ENCODE measurements at regions not wholly inside any gene's neighbourhood (a gene's known extent, or its start where the extent isn't known, plus 50 kb on each side); places are given as distances from the start of the nearest gene placed in this dataset.

DNA sequence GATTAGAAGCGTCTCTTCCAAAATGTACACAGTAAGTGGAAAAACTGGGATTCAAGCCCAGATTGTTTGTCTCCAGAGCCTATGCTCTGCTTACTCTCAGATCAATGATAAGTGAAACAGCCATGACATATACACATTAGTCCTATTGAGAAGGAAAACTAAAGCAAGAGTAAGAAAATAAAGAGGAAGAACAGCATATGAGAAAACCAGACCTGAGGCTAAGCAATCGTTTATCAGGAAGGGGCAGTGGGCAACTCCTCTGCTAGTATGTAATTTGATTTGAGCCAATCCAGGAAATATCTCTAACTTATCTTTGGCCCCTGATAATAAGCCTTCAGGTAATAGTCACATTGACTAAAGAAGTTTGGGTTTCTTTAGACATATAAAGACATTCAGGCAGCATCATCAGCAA is 789.9 kb upstream of the C9orf72 start:
- ChIA-PET POLR2A (ENCODE audit: unreplicated experiment) (no interaction called here), CTCF (no interaction called here)
- no peak overlapping the region for H3K27ac ChIP-seq
- H3K36me3 ChIP-seq (ENCODE audit: low read depth): no peaks in the 10 kb centered on the region
- intact Hi-C loops (cut with micrococcal nuclease; ENCODE audit: unreplicated experiment): no loop called here
- no TSS peak for BruUV-seq (replicated peaks)
- no peak overlapping the region for H2AFZ ChIP-seq
- no peak for DNase-seq
- no peaks in the 10 kb centered on the region for H3K4me1 ChIP-seq (replicated peaks; ENCODE audit: insufficient read depth)
- no peaks in the 10 kb centered on the region for H4K20me1 ChIP-seq (ENCODE audit: insufficient read depth)
- no peak overlapping the region for H3K4me2 ChIP-seq
- no peaks in the 10 kb centered on the region for H3K27me3 ChIP-seq (ENCODE audit: insufficient read depth, low read depth)
- H3F3A ChIP-seq (ENCODE audit: insufficient read depth, low read depth): no peaks in the 10 kb centered on the region
- H3K9me2 ChIP-seq (ENCODE audit: insufficient read depth): no peaks in the 10 kb centered on the region
- H3K9me3 ChIP-seq (ENCODE audit: insufficient read depth, low read depth): no peaks in the 10 kb centered on the region
- H3K4me3 ChIP-seq: no peak overlapping the region
- no peaks in the 10 kb centered on the region for H3K79me2 ChIP-seq (ENCODE audit: low read depth)
- TF ChIP-seq, protein P1, sequence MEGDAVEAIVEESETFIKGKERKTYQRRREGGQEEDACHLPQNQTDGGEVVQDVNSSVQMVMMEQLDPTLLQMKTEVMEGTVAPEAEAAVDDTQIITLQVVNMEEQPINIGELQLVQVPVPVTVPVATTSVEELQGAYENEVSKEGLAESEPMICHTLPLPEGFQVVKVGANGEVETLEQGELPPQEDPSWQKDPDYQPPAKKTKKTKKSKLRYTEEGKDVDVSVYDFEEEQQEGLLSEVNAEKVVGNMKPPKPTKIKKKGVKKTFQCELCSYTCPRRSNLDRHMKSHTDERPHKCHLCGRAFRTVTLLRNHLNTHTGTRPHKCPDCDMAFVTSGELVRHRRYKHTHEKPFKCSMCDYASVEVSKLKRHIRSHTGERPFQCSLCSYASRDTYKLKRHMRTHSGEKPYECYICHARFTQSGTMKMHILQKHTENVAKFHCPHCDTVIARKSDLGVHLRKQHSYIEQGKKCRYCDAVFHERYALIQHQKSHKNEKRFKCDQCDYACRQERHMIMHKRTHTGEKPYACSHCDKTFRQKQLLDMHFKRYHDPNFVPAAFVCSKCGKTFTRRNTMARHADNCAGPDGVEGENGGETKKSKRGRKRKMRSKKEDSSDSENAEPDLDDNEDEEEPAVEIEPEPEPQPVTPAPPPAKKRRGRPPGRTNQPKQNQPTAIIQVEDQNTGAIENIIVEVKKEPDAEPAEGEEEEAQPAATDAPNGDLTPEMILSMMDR (conservative IDR thresholded peaks at IDR 0.05): no peak
- TF ChIP-seq EZH2 (IDR thresholded peaks at IDR 0.05; ENCODE audit: low read depth): no peak

DNA sequence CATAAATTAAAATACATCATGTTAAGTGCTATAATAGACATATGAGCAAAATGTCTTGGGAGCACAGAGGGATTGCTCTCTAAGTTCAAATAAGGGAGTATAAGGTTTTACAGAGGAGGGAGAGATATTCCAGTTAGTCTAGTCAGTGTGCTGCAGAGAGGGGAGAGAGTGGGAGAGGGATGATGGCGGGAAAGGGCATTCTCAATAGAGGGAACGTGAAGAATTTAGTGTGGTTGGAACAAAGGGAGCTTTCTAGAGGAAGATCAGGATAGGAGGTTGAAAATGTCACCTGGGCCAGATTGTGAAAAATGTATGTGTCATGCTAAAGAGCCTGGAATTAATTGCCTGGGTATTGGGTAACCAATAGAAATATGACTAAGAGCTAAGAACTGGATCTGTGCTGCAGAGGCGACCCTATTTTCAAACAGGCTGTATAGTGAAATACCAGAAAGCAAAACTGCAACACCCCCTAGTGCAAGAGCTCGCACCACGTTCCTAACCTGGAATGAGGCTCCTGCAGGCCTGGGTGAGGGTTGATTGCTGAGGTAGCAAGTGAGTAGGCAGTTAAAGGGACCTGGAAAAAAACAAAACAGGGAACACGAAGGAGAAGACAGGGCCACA is 791.8 kb upstream of the C9orf72 start:
- H3K27ac ChIP-seq: no peak overlapping the region
- intact Hi-C loops (cut with micrococcal nuclease; ENCODE audit: unreplicated experiment): no loop called here

DNA sequence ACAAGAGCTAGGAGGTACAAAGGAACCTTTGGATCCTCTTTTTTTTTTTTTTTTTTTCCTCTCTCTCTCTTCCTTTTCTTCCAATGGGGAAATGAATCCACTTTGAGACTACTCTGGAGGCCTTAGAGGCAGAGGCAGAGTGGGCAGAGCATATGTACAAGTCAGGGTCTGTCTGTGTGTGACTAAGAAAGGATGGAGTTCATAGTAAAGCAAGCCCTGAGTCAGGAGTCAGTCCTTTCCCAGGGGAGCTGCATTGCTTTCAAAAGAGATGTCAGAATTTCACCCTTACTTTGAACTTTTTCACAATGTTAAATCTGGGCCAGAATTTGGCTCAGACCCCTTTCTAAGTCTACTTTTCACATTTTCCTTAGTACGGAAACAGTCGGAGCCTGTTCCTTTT is 792.4 kb upstream of the C9orf72 start:
- no peak overlapping the region for H3K4me2 ChIP-seq
- H3K36me3 ChIP-seq (ENCODE audit: low read depth): no peaks in the 10 kb centered on the region
- no peaks in the 10 kb centered on the region for H3K9me3 ChIP-seq (ENCODE audit: insufficient read depth, low read depth)
- BruUV-seq (replicated peaks): no TSS peak
- no peak overlapping the region for H3K27ac ChIP-seq
- ChIA-PET POLR2A (ENCODE audit: unreplicated experiment) (no interaction called here), CTCF (no interaction called here)
- no peaks in the 10 kb centered on the region for H3F3A ChIP-seq (ENCODE audit: insufficient read depth, low read depth)
- no peaks in the 10 kb centered on the region for H3K9me2 ChIP-seq (ENCODE audit: insufficient read depth)
- DNase-seq: no peak
- H3K4me3 ChIP-seq: no peak overlapping the region
- H2AFZ ChIP-seq: no peak overlapping the region
- TF ChIP-seq EZH2 (IDR thresholded peaks at IDR 0.05; ENCODE audit: low read depth): no peak
- TF ChIP-seq, protein P1 (conservative IDR thresholded peaks at IDR 0.05): no peak
- H4K20me1 ChIP-seq (ENCODE audit: insufficient read depth): no peaks in the 10 kb centered on the region
- no peaks in the 10 kb centered on the region for H3K27me3 ChIP-seq (ENCODE audit: insufficient read depth, low read depth)
- H3K4me1 ChIP-seq (replicated peaks; ENCODE audit: insufficient read depth): no peaks in the 10 kb centered on the region
- intact Hi-C loops (cut with micrococcal nuclease; ENCODE audit: unreplicated experiment): no loop called here
- no peaks in the 10 kb centered on the region for H3K79me2 ChIP-seq (ENCODE audit: low read depth)

More for the DNA sequence above, 791.8 kb upstream of the C9orf72 start:
- no peaks in the 10 kb centered on the region for H3K27me3 ChIP-seq (ENCODE audit: insufficient read depth, low read depth)
- BruUV-seq (replicated peaks): no TSS peak
- ChIA-PET POLR2A (ENCODE audit: unreplicated experiment) (no interaction called here), CTCF (no interaction called here)
- no peak overlapping the region for H3K4me2 ChIP-seq
- no peak for DNase-seq
- no peaks in the 10 kb centered on the region for H3K9me2 ChIP-seq (ENCODE audit: insufficient read depth)
- TF ChIP-seq, protein P1 (conservative IDR thresholded peaks at IDR 0.05): no peak
- no peak for TF ChIP-seq EZH2 (IDR thresholded peaks at IDR 0.05; ENCODE audit: low read depth)
- no peak overlapping the region for H2AFZ ChIP-seq
- no peaks in the 10 kb centered on the region for H3K36me3 ChIP-seq (ENCODE audit: low read depth)
- no peaks in the 10 kb centered on the region for H3K79me2 ChIP-seq (ENCODE audit: low read depth)
- H3K4me1 ChIP-seq (replicated peaks; ENCODE audit: insufficient read depth): no peaks in the 10 kb centered on the region
- H3K4me3 ChIP-seq: no peak overlapping the region
- H3K9me3 ChIP-seq (ENCODE audit: insufficient read depth, low read depth): no peaks in the 10 kb centered on the region
- H3F3A ChIP-seq (ENCODE audit: insufficient read depth, low read depth): no peaks in the 10 kb centered on the region
- no peaks in the 10 kb centered on the region for H4K20me1 ChIP-seq (ENCODE audit: insufficient read depth)

Measured in PC-9 (cell line).